Thyroid gland (tissue), 4 donors: ENCODE measurements at regions not wholly inside any gene's neighbourhood (a gene's known extent, or its start where the extent isn't known, plus 50 kb on each side); places are given as distances from the start of the nearest gene placed in this dataset.

Source experiments
- DNase-seq, 2 donors: peaks; one replicate each; pipeline ENCODE4 v3.0.0-alpha.2; 2019
- H3K27ac ChIP-seq, 3 donors: fragments of 200-600 bp; sonication (generic); 1 replicate in 2 of 3; 2 replicates in 1 of 3; pipeline ENCODE4 v1.5.1; 2016 to 2019; ENCODE audit warnings: mild to moderate bottlenecking in 1 of 3, moderate library complexity in 1 of 3
- H3K27me3 ChIP-seq: fragments of 200-600 bp; sonication (generic); one replicate; pipeline ENCODE4 v1.5.1; 2019
- H3K36me3 ChIP-seq, 2 donors: fragments of 200-600 bp; sonication (generic); one replicate each; pipeline ENCODE4 v1.5.1; 2016 to 2019
- H3K4me1 ChIP-seq, 2 donors: fragments of 200-600 bp; sonication (generic); one replicate each; pipeline ENCODE4 v1.5.1; 2017 to 2019
- H3K4me3 ChIP-seq, 3 donors: fragments of 200-600 bp; sonication (generic); replicated peaks in 1 of 3; 1 replicate in 2 of 3; 2 replicates in 1 of 3; pipeline ENCODE4 v1.5.1; 2016; ENCODE audit warnings: mild to moderate bottlenecking in 1 of 3
- H3K9me3 ChIP-seq: fragments of 200-600 bp; sonication (generic); one replicate; pipeline ENCODE4 v1.5.1; 2017
- CTCF ChIP-seq, 6 experiments: fragments of 200-600 bp in 3 of 6; fragments of 450-650 bp in 3 of 6; sonication (generic) in 3 of 6; IDR thresholded peaks; one replicate each; pipeline ENCODE4 v1.5.1; 2016 to 2019; ENCODE audit warnings: antibody characterized with exemption in 6 of 6, mild to moderate bottlenecking in 2 of 6, inconsistent platforms in 1 of 6, moderate library complexity in 1 of 6
- POLR2A ChIP-seq, 2 donors: fragments of 450-650 bp; IDR thresholded peaks; one replicate each; pipeline ENCODE4 v1.6.1; 2017; ENCODE audit warnings: antibody characterized with exemption in 2 of 2, mild to moderate bottlenecking in 2 of 2, moderate library complexity in 1 of 2
- WGBS, 2 donors: methylation state at CpG; one replicate each; pipeline ENCODE4 v1.1.5; 2017; 5-methylcytosine and 5-hydroxymethylcytosine counted together
- intact Hi-C: fragments of 100-400 bp; cut with DNase I; formaldehyde crosslinking; loops from one replicate; pipeline ENCODE4 v1.15.1; 2023

GRCh38 chr5:60293518-60293917, 400.0 kb upstream of the PDE4D start:
- TF ChIP-seq CTCF (IDR thresholded peaks at IDR 0.05) (no peak), POLR2A (IDR thresholded peaks at IDR 0.05) (no peak)
- Histone ChIP-seq H3K36me3 (no peaks in the 10 kb centered on the region), H3K4me1 (no peaks in the 10 kb centered on the region), H3K27ac (no peak overlapping the region), H3K27me3 (no peaks in the 10 kb centered on the region), H3K4me3 (no peak overlapping the region), H3K9me3 (no peaks in the 10 kb centered on the region)
- 90 to 91% methylated on average over 2 of the region's 2 CpGs for WGBS, 2 donors
- intact Hi-C loops = loop anchor here (10.0 kb wide), 1 partner anchor 81 kb away; no protein-coding TSS in a partner anchor
- no peak for DNase-seq

DNA sequence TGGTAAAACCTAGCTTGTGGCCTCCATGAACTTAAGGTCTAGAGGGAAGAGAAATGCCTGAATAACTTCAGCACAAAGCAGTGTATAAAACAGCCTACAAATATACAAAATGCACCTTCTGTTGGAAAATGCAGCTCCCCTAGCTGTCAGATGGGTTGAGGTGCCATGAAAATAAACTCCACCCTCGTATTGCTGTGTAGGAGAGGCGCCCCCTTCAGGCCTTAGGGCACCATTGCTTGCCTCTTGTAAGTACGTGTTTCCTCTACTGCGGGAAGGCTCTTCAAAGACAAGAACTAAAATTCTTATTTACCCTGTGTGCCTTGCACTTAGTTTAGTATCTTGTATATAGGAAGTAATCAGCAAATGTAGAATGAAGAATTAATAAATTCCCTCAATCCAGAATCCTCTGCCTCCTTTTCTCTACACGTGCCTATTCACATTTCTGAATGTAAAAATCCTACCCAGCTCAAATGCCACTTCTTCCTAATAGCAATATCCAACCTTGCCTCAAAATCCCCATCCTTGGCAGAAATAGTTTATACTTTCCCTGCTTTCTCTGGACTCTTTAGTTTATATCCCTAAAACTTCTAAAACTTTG, 393.7 kb upstream of the PDE4D start:
- peak in 1 of 2 donors; percentile 5 for DNase-seq
- 54% methylated on average over 5 of the region's 5 CpGs for WGBS, 2 donors
- no peak overlapping the region for H3K4me3 ChIP-seq
- no peaks in the 10 kb centered on the region for H3K9me3 ChIP-seq
- no peaks in the 10 kb centered on the region for H3K36me3 ChIP-seq
- intact Hi-C loops = no loop called here
- H3K27ac ChIP-seq = no peak overlapping the region
- peak in 1 of 6 experiments; percentile 34 for TF ChIP-seq CTCF (IDR thresholded peaks at IDR 0.05)
- TF ChIP-seq POLR2A (IDR thresholded peaks at IDR 0.05) = no peak
- H3K4me1 ChIP-seq = no peaks in the 10 kb centered on the region
- H3K27me3 ChIP-seq = no peaks in the 10 kb centered on the region

DNA sequence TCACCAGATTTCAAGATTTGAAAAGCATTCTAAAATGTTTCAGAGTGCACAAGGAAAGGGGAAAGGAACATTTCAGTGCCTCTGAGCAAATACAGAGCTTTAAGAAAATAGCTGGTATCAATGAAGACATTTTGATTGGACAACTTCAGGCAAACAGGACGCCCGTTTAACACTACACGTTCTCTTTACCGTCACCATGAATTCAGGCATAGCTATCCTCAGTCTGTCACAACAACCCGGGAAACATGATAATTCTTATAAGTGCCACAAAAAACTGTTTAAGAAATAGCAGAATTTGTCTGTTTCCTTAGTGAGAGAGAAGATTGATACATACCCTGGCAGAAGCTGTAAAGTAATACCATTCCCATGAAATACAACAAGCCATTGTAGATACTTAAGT, 392.4 kb upstream of the PDE4D start:
- 80 to 82% methylated on average over 5 of the region's 5 CpGs for WGBS, 2 donors
- Histone ChIP-seq H3K9me3 (no peaks in the 10 kb centered on the region), H3K4me3 (no peak overlapping the region), H3K27ac (no peak overlapping the region), H3K36me3 (no peaks in the 10 kb centered on the region), H3K27me3 (no peaks in the 10 kb centered on the region), H3K4me1 (no peaks in the 10 kb centered on the region)
- no peak for DNase-seq
- intact Hi-C loops = no loop called here
- TF ChIP-seq CTCF (IDR thresholded peaks at IDR 0.05) (no peak), POLR2A (IDR thresholded peaks at IDR 0.05) (no peak)

DNA sequence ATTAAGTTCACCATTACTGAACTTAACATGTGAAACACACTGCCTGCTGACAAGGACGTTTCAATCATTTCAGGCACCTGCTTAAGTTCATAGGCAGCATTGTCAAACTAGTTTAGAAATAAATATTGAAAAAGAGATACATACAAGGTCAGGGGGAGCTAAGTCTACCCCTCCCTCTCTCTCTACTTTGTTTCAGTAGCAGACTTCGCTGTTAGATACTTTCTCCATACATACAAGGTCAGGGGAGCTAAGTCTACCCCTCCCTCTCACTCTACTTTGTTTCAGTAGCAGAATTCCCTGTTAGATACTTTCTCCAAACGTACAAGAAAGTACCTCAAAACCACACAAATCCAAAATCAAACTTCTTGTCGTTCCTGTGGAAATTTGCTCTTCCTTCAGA, 387.4 kb upstream of the PDE4D start:
- Histone ChIP-seq H3K4me3 (no peak overlapping the region), H3K4me1 (no peaks in the 10 kb centered on the region), H3K9me3 (no peaks in the 10 kb centered on the region), H3K27me3 (no peaks in the 10 kb centered on the region), H3K36me3 (no peaks in the 10 kb centered on the region), H3K27ac (no peak overlapping the region)
- intact Hi-C loops = no loop called here
- no peak for DNase-seq
- WGBS, 2 donors = 76 to 80% methylated on average over 4 of the region's 4 CpGs
- TF ChIP-seq POLR2A (IDR thresholded peaks at IDR 0.05) (no peak), CTCF (IDR thresholded peaks at IDR 0.05) (no peak)

GRCh38 chr5:60277941-60278340, 384.4 kb upstream of the PDE4D start:
- H3K27me3 ChIP-seq = no peaks in the 10 kb centered on the region
- H3K9me3 ChIP-seq = no peaks in the 10 kb centered on the region
- TF ChIP-seq CTCF (IDR thresholded peaks at IDR 0.05) (no peak), POLR2A (IDR thresholded peaks at IDR 0.05) (no peak)
- no peak overlapping the region for H3K4me3 ChIP-seq
- intact Hi-C loops = no loop called here
- H3K36me3 ChIP-seq = no peaks in the 10 kb centered on the region
- no peak overlapping the region for H3K27ac ChIP-seq
- H3K4me1 ChIP-seq = no peaks in the 10 kb centered on the region
- no peak for DNase-seq
